H1 (cell line): ENCODE measurements at regions not wholly inside any gene's neighbourhood (a gene's known extent, or its start where the extent isn't known, plus 50 kb on each side); places are given as distances from the start of the nearest gene placed in this dataset.

Experiments used
- CEBPB ChIP-seq: IDR thresholded peaks from 2 replicates; pipeline ENCODE4 v1.6.1; 2012; ENCODE audit warnings: low read depth, low read length
- CHD7 ChIP-seq: fragments of 300-600 bp; sonication (generic); IDR thresholded peaks from 2 replicates; pipeline ENCODE4 v1.7.1; 2012; ENCODE audit warnings: low read length, moderate library complexity, mild to moderate bottlenecking, inconsistent platforms; ENCODE audit not compliant: insufficient replicate concordance
- E2F6 ChIP-seq: IDR thresholded peaks from 2 replicates; pipeline ENCODE4 v1.6.1; 2012; ENCODE audit warnings: inconsistent platforms
- GABPA ChIP-seq: IDR thresholded peaks from 2 replicates; pipeline ENCODE4 v1.6.1; 2011; ENCODE audit warnings: mild to moderate bottlenecking, low read length, moderate library complexity, borderline replicate concordance; ENCODE audit not compliant: insufficient read depth
- JUN ChIP-seq: IDR thresholded peaks from 2 replicates; pipeline ENCODE4 v1.6.1; 2011; ENCODE audit warnings: low read depth, mild to moderate bottlenecking, improper control_type of control experiment, low read length
- NRF1 ChIP-seq: IDR thresholded peaks from 2 replicates; pipeline ENCODE4 v1.6.1; 2011; ENCODE audit warnings: mild to moderate bottlenecking, low read depth, low read length, improper control_type of control experiment
- POLR2A ChIP-seq, 2 experiments: IDR thresholded peaks; 1 replicate in 1 of 2; 2 replicates in 1 of 2; pipeline ENCODE4 v1.6.1; 2011; ENCODE audit warnings: low read depth in 2 of 2, low read length in 2 of 2, mild to moderate bottlenecking in 2 of 2; ENCODE audit errors: control extremely low read depth in 1 of 2
- POU5F1 ChIP-seq: IDR thresholded peaks from 2 replicates; pipeline ENCODE4 v1.6.1; 2011; ENCODE audit warnings: low read depth, mild to moderate bottlenecking, low read length, moderate library complexity
- RAD21 ChIP-seq, 2 experiments: IDR thresholded peaks in 1 of 2; conservative IDR thresholded peaks in 1 of 2; 2 replicates each; pipeline ENCODE4 v1.6.1; 2011; ENCODE audit warnings: low read depth in 2 of 2, low read length in 2 of 2, improper control_type of control experiment in 1 of 2, inconsistent platforms in 1 of 2, mild to moderate bottlenecking in 1 of 2, moderate library complexity in 1 of 2
- RFX5 ChIP-seq: IDR thresholded peaks from 2 replicates; pipeline ENCODE4 v1.6.1; 2011; ENCODE audit warnings: low read depth, low read length, improper control_type of control experiment, borderline replicate concordance
- SIX5 ChIP-seq: IDR thresholded peaks from 2 replicates; pipeline ENCODE4 v1.6.1; 2011; ENCODE audit warnings: mild to moderate bottlenecking, low read depth, low read length
- SP2 ChIP-seq: IDR thresholded peaks from 2 replicates; pipeline ENCODE4 v1.6.1; 2012; ENCODE audit warnings: mild to moderate bottlenecking, low read length, inconsistent platforms
- TEAD4 ChIP-seq: IDR thresholded peaks from 2 replicates; pipeline ENCODE4 v1.6.1; 2012; ENCODE audit warnings: low read depth, low read length, inconsistent platforms, mixed read lengths

GRCh38 chr2:53582556-53582955, 185.0 kb upstream of the CHAC2 start (continued):
- TF ChIP-seq CHD7 (no peak), RAD21 (IDR thresholded peaks at IDR 0.05 in 1 of 2, conservative IDR thresholded peaks at IDR 0.05 in 1 of 2; ENCODE audit: low read depth in 2 of 2, low read length in 2 of 2) (no peak), SIX5 (no peak), JUN (no peak), CEBPB (no peak), TEAD4 (no peak), NRF1 (no peak), POLR2A (IDR thresholded peaks at IDR 0.05; ENCODE audit: control extremely low read depth in 1 of 2, low read depth in 2 of 2, low read length in 2 of 2) (no peak), GABPA (no peak), POU5F1 (no peak), RFX5 (no peak), SP2 (no peak), E2F6 (no peak)
